Stimulated activated CD8-positive, alpha-beta memory T cell treated with anti-CD3 and anti-CD28 coated beads, Interleukin-4, amount 100 ng/mL, for 4 hours (primary cell): ENCODE measurements at regions not wholly inside any gene's neighbourhood (a gene's known extent, or its start where the extent isn't known, plus 50 kb on each side); places are given as distances from the start of the nearest gene placed in this dataset.
"Not testable (repeated sequence)": the region's sequence is repeated elsewhere in the genome, so short reads cannot be mapped to it uniquely, and the experiment has no call there.

ENCODE experiments used
- DNase-seq, 2 donors: peaks; one replicate each; pipeline ENCODE4 v3.0.0-alpha.2; 2020; ENCODE audit warnings: low read depth in 2 of 2, low spot score in 1 of 2

DNA sequence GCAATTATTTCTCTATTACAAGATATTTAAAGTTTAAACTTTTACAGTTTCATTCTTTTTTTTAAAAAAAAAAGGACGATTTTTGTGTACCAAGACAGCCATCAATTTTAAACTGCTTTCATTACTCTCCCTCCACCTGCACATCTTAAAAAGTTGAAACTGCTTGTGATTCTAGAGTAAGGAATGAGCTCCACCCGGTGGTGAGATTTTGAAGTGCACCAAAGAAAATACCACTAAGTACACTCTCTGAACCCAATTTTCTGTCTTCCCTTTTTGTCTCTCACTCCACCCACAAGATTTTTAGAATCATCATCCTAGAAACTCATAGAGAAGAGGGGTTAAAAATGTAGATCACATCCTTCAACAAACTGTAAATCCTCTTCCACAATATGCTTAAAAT is 91.3 kb upstream of the WDR44 start:
- peak in 1 of 2 donors; percentile 3 for DNase-seq

DNA sequence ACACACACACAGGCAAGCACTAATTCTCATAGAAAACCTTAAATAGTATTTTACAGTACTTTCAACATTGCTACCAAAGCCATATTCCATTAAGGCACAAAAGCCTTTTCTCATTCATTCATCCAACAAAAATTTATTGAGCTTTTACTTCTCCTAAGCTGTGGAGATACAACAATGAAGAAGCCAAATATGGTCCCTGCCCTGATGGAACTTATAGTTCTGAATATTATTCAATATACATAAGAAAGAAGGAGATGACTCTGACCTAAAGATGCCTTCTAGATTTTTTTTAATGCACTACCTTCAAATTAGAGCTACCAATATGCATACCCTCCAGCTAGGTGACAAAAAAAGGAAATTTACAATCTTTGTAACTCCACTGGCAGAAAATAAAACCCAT is 90.0 kb upstream of the WDR44 start:
- no peak for DNase-seq

DNA sequence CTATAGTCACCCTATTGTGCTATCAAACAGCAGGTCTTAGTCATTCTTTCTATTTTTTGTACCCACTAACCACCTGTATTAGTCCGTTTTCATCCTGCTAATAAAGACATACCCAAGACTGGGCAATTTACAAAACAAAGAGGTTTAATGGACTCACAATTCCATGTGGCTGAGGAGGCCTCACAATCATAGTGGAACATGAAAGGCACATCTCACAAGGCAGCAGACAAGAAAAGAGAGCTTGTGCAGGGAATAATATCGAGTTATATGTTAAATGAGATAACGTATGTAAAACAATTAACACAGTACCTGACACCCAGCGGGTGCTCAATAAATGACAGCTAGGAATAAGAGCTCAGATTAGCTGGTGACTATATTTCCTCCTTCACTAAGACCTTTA is 88.1 kb upstream of the WDR44 start:
- DNase-seq: no peak

DNA sequence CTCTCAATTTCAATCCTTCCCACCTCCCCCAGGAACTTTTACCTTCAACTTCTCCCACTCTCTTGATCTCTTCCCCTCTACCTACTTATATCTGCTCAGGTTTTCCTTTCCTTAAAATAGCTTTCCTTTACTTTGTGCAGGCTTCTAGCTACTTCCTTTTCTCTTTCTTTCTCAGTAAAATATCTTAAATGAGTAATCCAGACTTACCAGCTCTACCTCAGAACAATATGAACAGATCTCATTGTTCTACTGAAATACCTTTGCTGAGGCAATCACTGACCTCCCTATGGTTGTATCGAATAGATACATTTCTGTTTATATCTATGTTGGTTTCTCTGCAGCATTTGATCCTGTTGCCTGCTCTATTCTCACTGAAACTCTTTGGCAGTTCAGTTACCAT is 86.7 kb upstream of the WDR44 start:
- DNase-seq: no peak

DNA sequence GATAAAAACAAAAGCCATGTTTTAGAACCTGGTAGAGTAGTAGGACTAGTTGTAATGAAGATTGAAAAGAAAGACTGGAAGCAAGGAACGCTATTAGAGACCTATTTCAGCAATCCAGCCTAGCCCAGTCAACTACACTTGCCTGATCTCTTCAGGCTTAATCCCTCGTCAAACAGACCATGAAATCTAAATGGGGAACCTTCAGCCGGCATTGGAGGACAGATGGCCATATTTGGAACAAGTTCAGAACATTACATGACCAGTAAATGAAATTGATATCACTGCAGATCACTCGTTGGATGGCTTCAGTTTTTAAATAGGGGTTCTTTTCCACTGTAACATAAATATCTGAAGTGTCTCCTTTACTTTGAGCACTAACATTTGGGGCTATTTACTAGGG is 84.8 kb upstream of the WDR44 start:
- DNase-seq: no peak

DNA sequence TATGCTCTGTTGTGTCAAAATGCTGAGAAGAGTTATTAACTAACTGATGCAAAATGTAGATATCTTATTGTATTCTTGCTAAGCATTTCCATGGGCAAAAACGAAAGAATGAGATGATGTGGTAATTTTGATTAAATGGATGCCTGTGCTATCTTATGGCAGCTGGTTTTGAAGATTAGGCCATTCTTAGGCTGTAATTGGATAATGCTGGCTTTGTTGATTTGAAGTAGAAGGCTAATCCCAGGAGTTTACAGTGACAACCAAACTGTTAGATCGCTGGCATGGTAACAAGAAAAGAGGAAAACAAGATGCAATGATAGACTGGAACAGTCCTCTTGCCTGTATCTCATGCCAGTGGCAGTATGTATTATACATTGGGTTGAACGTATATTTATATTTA is 74.1 kb upstream of the WDR44 start:
- DNase-seq: no peak

DNA sequence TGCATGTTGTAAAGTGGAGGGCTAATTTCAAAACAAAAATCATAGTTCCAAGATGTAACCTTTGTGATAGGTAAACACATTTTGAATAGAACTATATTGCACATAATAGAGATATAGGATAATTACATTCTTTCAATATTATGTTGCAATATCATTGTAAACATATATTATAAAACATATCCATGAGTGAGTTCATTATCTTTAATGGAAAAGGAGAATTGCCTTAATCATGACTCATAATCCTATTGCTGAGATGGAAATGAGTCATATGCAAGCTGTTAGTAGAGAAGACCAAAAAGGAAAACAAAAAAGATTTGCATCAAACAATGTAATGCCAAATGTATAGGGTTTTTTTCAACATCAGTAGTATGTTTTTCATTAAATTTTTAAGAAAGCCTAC is 73.7 kb upstream of the WDR44 start:
- no peak for DNase-seq

DNA sequence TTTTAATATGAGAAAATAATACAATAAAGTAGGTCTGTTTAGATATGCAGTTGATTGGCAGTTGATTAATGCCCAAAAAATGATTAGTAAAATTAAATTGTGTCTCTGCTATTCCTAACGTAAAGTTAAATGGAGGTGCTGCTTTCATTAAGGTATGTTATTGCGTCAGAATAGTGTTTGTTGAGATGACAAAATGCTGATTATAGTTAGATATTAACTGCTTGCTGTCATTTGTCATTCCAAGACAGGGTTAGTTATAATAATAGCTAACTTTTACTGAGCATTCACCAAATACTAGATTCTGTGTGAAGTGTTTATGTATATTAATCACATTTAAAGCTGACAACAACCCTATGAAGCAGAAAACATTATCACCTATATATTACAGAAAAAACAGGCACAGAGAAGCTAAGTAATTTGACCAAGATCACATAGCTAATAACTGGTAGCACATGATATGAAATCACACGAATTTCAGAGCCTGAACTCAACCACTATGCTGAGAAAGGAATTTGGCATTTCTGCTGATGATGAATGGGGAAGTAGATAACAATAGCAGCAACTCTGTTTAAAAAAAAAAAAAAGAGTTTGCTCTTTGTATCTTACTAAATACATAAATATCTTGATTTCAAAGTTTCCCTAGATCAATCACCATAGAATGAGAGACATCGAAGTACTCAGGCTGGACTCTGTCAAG is 59.7 kb upstream of the WDR44 start:
- DNase-seq: no peak

DNA sequence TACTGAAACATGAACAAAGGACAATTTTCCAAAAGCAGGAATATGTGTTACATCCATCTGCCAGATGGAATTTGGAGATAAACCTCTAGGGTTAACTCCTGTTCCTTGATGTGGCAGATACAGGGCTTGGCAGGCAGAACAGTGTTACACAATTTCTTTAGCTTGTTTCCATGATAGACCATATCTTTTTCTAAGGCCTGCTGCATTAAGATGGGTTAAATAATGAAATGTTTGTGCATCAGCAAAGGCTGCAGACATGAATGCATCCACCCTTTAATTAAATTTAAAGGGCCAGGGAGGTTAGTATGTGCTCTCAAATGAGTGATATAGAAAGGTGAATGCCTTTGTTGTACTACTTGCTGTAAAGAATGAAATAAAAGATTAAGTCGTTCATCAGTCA is 50.1 kb upstream of the WDR44 start:
- not testable (repeated sequence) for DNase-seq
